H9 (cell line): ENCODE measurements at regions not wholly inside any gene's neighbourhood (a gene's known extent, or its start where the extent isn't known, plus 50 kb on each side); places are given as distances from the start of the nearest gene placed in this dataset.
"Not testable (repeated sequence)": the region's sequence is repeated elsewhere in the genome, so short reads cannot be mapped to it uniquely, and the experiment has no call there.

Experiments used
- DNase-seq: peaks from one replicate; pipeline ENCODE4 v3.0.0-alpha.2; 2017
- H2AFZ ChIP-seq: one replicate; pipeline ENCODE4 v1.6.1; 2013; ENCODE audit warnings: mild to moderate bottlenecking, low read length, control low read depth, moderate library complexity
- H2AK5ac ChIP-seq: 2 replicates; pipeline ENCODE4 v1.6.1; 2013; ENCODE audit warnings: low read length, control low read depth, mixed read lengths; ENCODE audit not compliant: insufficient read length
- H2BK120ac ChIP-seq: one replicate; pipeline ENCODE4 v1.6.1; 2013; ENCODE audit warnings: low read depth, mild to moderate bottlenecking, low read length, control low read depth, inconsistent platforms; ENCODE audit not compliant: poor library complexity, severe bottlenecking
- H2BK12ac ChIP-seq: 2 replicates; pipeline ENCODE4 v1.6.1; 2013; ENCODE audit warnings: low read length, control low read depth, mixed read lengths, low read depth; ENCODE audit not compliant: insufficient read length
- H2BK15ac ChIP-seq: 2 replicates; pipeline ENCODE4 v1.6.1; 2013; ENCODE audit warnings: low read depth, low read length, control low read depth
- H2BK20ac ChIP-seq: one replicate; pipeline ENCODE4 v1.6.1; 2013; ENCODE audit warnings: low read depth, mild to moderate bottlenecking, low read length, control low read depth, inconsistent platforms; ENCODE audit not compliant: poor library complexity, severe bottlenecking
- H2BK5ac ChIP-seq: 2 replicates; pipeline ENCODE4 v1.6.1; 2013; ENCODE audit warnings: low read length, control low read depth, mixed read lengths; ENCODE audit not compliant: insufficient read length
- H3K14ac ChIP-seq: 2 replicates; pipeline ENCODE4 v1.6.1; 2013; ENCODE audit warnings: low read length, control low read depth; ENCODE audit not compliant: insufficient read depth
- H3K18ac ChIP-seq: 2 replicates; pipeline ENCODE4 v1.6.1; 2013; ENCODE audit warnings: low read depth, mild to moderate bottlenecking, mixed read lengths, low read length, control low read depth; ENCODE audit not compliant: insufficient read length
- H3K23ac ChIP-seq: 2 replicates; pipeline ENCODE4 v1.6.1; 2013; ENCODE audit warnings: low read length, control low read depth, mixed read lengths, low read depth; ENCODE audit not compliant: insufficient read length
- H3K23me2 ChIP-seq: 2 replicates; pipeline ENCODE4 v1.6.1; 2013; ENCODE audit warnings: low read depth, mild to moderate bottlenecking, mixed read lengths, low read length, control low read depth; ENCODE audit not compliant: insufficient read length, poor library complexity, severe bottlenecking
- H3K27ac ChIP-seq: 2 replicates; pipeline ENCODE4 v1.5.1; 2013; ENCODE audit warnings: low read length, control low read depth, mixed read lengths, low read depth; ENCODE audit not compliant: insufficient read length
- H3K27me3 ChIP-seq: 2 replicates; pipeline ENCODE4 v1.6.1; 2013; ENCODE audit warnings: low read length, control low read depth, inconsistent platforms; ENCODE audit not compliant: insufficient read depth
- H3K4ac ChIP-seq: 2 replicates; pipeline ENCODE4 v1.6.1; 2013; ENCODE audit warnings: low read depth, mild to moderate bottlenecking, control low read depth, inconsistent platforms, low read length, moderate library complexity
- H3K4me1 ChIP-seq: 2 replicates; pipeline ENCODE4 v1.6.1; 2013; ENCODE audit warnings: low read length, control low read depth, inconsistent platforms; ENCODE audit not compliant: insufficient read depth
- H3K4me2 ChIP-seq: 2 replicates; pipeline ENCODE4 v1.6.1; 2013; ENCODE audit warnings: low read length, control low read depth, mixed read lengths; ENCODE audit not compliant: insufficient read length, insufficient read depth
- H3K56ac ChIP-seq: 2 replicates; pipeline ENCODE4 v1.6.1; 2013; ENCODE audit warnings: low read depth, mild to moderate bottlenecking, mixed read lengths, low read length, control low read depth; ENCODE audit not compliant: insufficient read length
- H3K79me1 ChIP-seq: 2 replicates; pipeline ENCODE4 v1.6.1; 2013; ENCODE audit warnings: low read depth, mild to moderate bottlenecking, moderate library complexity, low read length, control low read depth, inconsistent platforms; ENCODE audit not compliant: insufficient read depth, poor library complexity, severe bottlenecking
- H3K79me2 ChIP-seq: 2 replicates; pipeline ENCODE4 v1.6.1; 2013; ENCODE audit warnings: low read length, control low read depth, inconsistent platforms; ENCODE audit not compliant: insufficient read depth
- H3K9ac ChIP-seq: 2 replicates; pipeline ENCODE4 v1.6.1; 2013; ENCODE audit warnings: low read length, control low read depth, mixed read lengths; ENCODE audit not compliant: insufficient read length; ENCODE audit errors: extremely low read depth
- H3K9me3 ChIP-seq: one replicate; pipeline ENCODE4 v1.6.1; 2013; ENCODE audit warnings: low read depth, low read length, inconsistent platforms; ENCODE audit not compliant: control insufficient read depth
- H3T11ph ChIP-seq: one replicate; pipeline ENCODE4 v1.6.1; 2013; ENCODE audit warnings: mild to moderate bottlenecking, low read length, control low read depth, inconsistent platforms
- H4K20me1 ChIP-seq: one replicate; pipeline ENCODE4 v1.6.1; 2013; ENCODE audit not compliant: control insufficient read depth, insufficient read length, insufficient read depth
- H4K5ac ChIP-seq: 2 replicates; pipeline ENCODE4 v1.6.1; 2013; ENCODE audit warnings: low read depth, mild to moderate bottlenecking, mixed read lengths, low read length, control low read depth; ENCODE audit not compliant: insufficient read length
- H4K8ac ChIP-seq: replicated peaks from 2 replicates; pipeline ENCODE4 v1.6.1; 2013; ENCODE audit warnings: low read length, control low read depth, mixed read lengths, low read depth; ENCODE audit not compliant: insufficient read length
- H4K91ac ChIP-seq: 2 replicates; pipeline ENCODE4 v1.6.1; 2013; ENCODE audit warnings: low read depth, mild to moderate bottlenecking, moderate library complexity, mixed read lengths, low read length, control low read depth; ENCODE audit not compliant: insufficient read length
- H3K27ac Mint-ChIP-seq, 3 experiments: 2 replicates in 2 of 3; 3 replicates in 1 of 3; pipeline ENCODE4 v1.8.0; 2020 to 2021; ENCODE audit warnings: mixed read lengths in 3 of 3, mild to moderate bottlenecking in 1 of 3, moderate library complexity in 1 of 3
- H3K27me3 Mint-ChIP-seq: 2 replicates; pipeline ENCODE4 v1.8.0; 2021; ENCODE audit warnings: low read depth, mild to moderate bottlenecking, moderate library complexity, mixed read lengths
- H3K36me3 Mint-ChIP-seq, 3 experiments: 2 replicates in 2 of 3; 3 replicates in 1 of 3; pipeline ENCODE4 v1.8.0; 2020 to 2021; ENCODE audit warnings: low read depth in 3 of 3, mixed read lengths in 3 of 3; ENCODE audit not compliant: insufficient read depth in 1 of 3
- H3K4me1 Mint-ChIP-seq, 2 experiments: 2 replicates each; pipeline ENCODE4 v1.8.0; 2020; ENCODE audit warnings: mixed read lengths in 2 of 2
- H3K4me3 Mint-ChIP-seq, 2 experiments: 2 replicates in 1 of 2; 3 replicates in 1 of 2; pipeline ENCODE4 v1.8.0; 2020 to 2021; ENCODE audit warnings: mild to moderate bottlenecking in 2 of 2, mixed read lengths in 2 of 2, moderate library complexity in 1 of 2
- H3K9me3 Mint-ChIP-seq, 2 experiments: 2 replicates in 1 of 2; 3 replicates in 1 of 2; pipeline ENCODE4 v1.8.0; 2020; ENCODE audit warnings: mild to moderate bottlenecking in 2 of 2, mixed read lengths in 2 of 2, moderate library complexity in 1 of 2
- CTCF ChIP-seq: fragments of 200-600 bp; sonication (generic); conservative IDR thresholded peaks from 3 replicates; pipeline ENCODE4 v1.8.0; 2021; ENCODE audit warnings: antibody characterized with exemption, mild to moderate bottlenecking
- WGBS: extraction: QIAGEN DNeasy Blood & Tissue Kit; methylation state at CpG from one replicate; pipeline ENCODE4 v1.1.7; 2013; ENCODE audit warnings: missing lambda C conversion rate, low lambda C conversion rate, mixed read lengths; ENCODE audit not compliant: insufficient read length; ENCODE audit errors: extremely low coverage; 5-methylcytosine and 5-hydroxymethylcytosine counted together

GRCh38 chr6:112683926-112684325 lies 336.8 kb downstream of the RFPL4B start:
- no peak overlapping the region for H2BK15ac ChIP-seq
- H3K27ac Mint-ChIP-seq = no peak overlapping the region
- H2AK5ac ChIP-seq = no peak overlapping the region
- H4K91ac ChIP-seq = no peak overlapping the region
- no peak overlapping the region for H3K4me3 Mint-ChIP-seq
- H4K8ac ChIP-seq = no peak overlapping the region
- no peak overlapping the region for H3K56ac ChIP-seq
- H3K4me1 ChIP-seq = no peaks in the 10 kb centered on the region
- no peak for TF ChIP-seq CTCF
- H3K27me3 Mint-ChIP-seq = no peaks in the 10 kb centered on the region
- no peaks in the 10 kb centered on the region for H3K9me3 Mint-ChIP-seq
- peaks cover 0 to 4% of the 10 kb centered on the region in 2 experiments; a peak in 1 of 4 replicates for H3K4me1 Mint-ChIP-seq
- no peak overlapping the region for H2AFZ ChIP-seq
- H3K79me2 ChIP-seq = no peaks in the 10 kb centered on the region
- no peak for DNase-seq
- no peaks in the 10 kb centered on the region for H3K9me3 ChIP-seq
- H3K4me2 ChIP-seq = no peak overlapping the region
- no peak overlapping the region for H2BK12ac ChIP-seq
- no peak overlapping the region for H3K23ac ChIP-seq
- H3K23me2 ChIP-seq = no peaks in the 10 kb centered on the region
- H2BK5ac ChIP-seq = no peak overlapping the region
- H3K4ac ChIP-seq = no peak overlapping the region
- WGBS = no CpG with 5 or more reads among the region's 3 CpGs
- no peak overlapping the region for H4K5ac ChIP-seq
- H2BK20ac ChIP-seq = no peak overlapping the region
- no peaks in the 10 kb centered on the region for H3K27me3 ChIP-seq
- H2BK120ac ChIP-seq = no peak overlapping the region
- H3T11ph ChIP-seq = no peak overlapping the region
- no peaks in the 10 kb centered on the region for H3K36me3 Mint-ChIP-seq
- no peak overlapping the region for H3K27ac ChIP-seq
- H3K9ac ChIP-seq = no peak overlapping the region
- no peaks in the 10 kb centered on the region for H4K20me1 ChIP-seq
- H3K14ac ChIP-seq = no peak overlapping the region
- no peak overlapping the region for H3K18ac ChIP-seq
- H3K79me1 ChIP-seq = no peaks in the 10 kb centered on the region

DNA sequence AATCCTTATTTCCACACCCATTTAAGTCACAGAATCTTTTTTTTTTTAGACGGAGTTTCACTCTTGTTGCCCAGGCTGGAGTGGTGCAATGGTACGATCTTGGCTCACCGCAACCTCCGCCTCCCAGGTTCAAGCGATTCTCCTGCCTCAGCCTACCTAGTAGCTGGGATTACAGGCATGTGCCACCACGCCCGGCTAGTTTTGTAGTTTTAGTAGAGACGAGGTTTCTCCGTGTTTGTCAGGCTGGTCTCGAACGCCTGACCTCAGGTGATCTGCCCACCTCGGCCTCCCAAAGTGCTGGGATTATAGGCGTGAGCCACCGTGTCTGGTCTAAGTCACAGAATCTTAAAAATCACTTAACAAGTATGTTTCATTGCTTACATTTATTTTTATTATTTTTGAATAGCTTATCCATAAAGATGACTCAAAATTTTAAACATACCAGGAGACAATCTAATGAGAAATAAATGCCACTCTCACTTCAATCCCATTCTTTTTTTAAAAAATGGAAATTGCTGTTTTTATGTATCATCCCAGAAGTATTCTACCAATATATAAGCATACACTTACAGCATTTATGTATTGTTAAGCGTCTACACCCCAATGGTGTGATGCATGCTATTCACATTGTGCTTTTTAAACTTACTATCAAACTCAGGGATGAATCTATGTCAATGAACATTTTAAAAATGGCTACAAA lies 338.5 kb downstream of the RFPL4B start:
- not testable (repeated sequence) for H3K79me1 ChIP-seq, H4K8ac ChIP-seq, H2BK12ac ChIP-seq, H3K79me2 ChIP-seq, H2BK20ac ChIP-seq, H2BK120ac ChIP-seq, H2BK15ac ChIP-seq, H3K27ac ChIP-seq, H3K36me3 Mint-ChIP-seq, H3K4me1 Mint-ChIP-seq, H3K23me2 ChIP-seq, H2AK5ac ChIP-seq, H3K14ac ChIP-seq, H3K27me3 ChIP-seq, H2AFZ ChIP-seq, H3T11ph ChIP-seq, H2BK5ac ChIP-seq, H3K56ac ChIP-seq, H3K9me3 ChIP-seq, H3K27ac Mint-ChIP-seq, H4K20me1 ChIP-seq, H3K4me2 ChIP-seq, H3K9ac ChIP-seq, H3K4ac ChIP-seq, H4K91ac ChIP-seq, H3K4me1 ChIP-seq, H3K9me3 Mint-ChIP-seq, H3K23ac ChIP-seq, H3K27me3 Mint-ChIP-seq, H3K4me3 Mint-ChIP-seq, H4K5ac ChIP-seq, H3K18ac ChIP-seq, DNase-seq
- no CpG with 5 or more reads among the region's 15 CpGs for WGBS
